ENCODE measurements at regions not wholly inside any gene's neighbourhood (a gene's known extent, or its start where the extent isn't known, plus 50 kb on each side); places are given as distances from the start of the nearest gene placed in this dataset.

DNA sequence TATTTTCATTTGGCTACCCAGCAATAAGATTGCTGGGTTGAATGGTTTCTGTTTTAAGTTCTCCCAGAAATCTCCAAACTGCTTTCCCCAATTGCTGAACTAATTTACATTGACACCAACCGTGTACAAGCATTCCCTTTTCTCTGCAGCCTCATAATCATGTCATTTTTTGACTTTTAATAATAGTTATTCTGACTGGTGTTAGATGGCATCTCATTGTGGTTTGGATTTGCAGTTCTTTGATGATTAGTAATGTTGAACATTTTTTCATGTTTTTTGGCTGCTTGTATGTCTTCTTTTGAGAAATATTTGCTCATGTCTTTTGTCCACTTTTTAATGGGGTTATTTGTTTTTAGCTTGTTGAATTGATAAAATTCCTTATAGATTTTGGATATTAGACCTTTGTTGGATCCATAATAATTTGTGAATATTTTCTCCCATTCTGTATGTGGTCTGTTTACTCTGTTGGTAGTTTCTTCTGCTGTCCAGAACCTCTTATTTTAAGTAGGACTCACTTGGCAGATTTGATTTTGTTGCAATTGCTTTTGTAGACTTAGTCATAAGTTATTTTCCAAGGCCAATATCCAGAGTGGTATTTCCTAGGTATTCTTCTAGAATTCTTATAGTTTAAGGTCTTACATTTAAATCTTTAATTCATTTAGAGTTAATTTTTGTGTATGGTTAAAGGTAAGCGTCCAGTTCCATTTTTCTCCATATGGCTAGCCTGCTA is 793.7 kb downstream of the BRINP1 start:
- no peak for TF ChIP-seq EGR2 (tag by site-specific recombination; IDR thresholded peaks at IDR 0.05; ENCODE audit: low read depth)
- TF ChIP-seq ZNF585B (tag by site-specific recombination; IDR thresholded peaks at IDR 0.05), result no peak
- TF ChIP-seq, protein P1, sequence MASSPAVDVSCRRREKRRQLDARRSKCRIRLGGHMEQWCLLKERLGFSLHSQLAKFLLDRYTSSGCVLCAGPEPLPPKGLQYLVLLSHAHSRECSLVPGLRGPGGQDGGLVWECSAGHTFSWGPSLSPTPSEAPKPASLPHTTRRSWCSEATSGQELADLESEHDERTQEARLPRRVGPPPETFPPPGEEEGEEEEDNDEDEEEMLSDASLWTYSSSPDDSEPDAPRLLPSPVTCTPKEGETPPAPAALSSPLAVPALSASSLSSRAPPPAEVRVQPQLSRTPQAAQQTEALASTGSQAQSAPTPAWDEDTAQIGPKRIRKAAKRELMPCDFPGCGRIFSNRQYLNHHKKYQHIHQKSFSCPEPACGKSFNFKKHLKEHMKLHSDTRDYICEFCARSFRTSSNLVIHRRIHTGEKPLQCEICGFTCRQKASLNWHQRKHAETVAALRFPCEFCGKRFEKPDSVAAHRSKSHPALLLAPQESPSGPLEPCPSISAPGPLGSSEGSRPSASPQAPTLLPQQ (tag by site-specific recombination; IDR thresholded peaks at IDR 0.05), result no peak
- TF ChIP-seq OSR2 (tag by site-specific recombination; IDR thresholded peaks at IDR 0.05), result no peak
- TF ChIP-seq KLF9 (tag by site-specific recombination; IDR thresholded peaks at IDR 0.05; ENCODE audit: low read depth), result no peak
- TF ChIP-seq GLI2 (tag by site-specific recombination; IDR thresholded peaks at IDR 0.05; ENCODE audit: borderline replicate concordance, low read depth), result no peak
- no peak for TF ChIP-seq ZNF610 (tag by site-specific recombination; IDR thresholded peaks at IDR 0.05; ENCODE audit: borderline replicate concordance)
- TF ChIP-seq, protein P2, sequence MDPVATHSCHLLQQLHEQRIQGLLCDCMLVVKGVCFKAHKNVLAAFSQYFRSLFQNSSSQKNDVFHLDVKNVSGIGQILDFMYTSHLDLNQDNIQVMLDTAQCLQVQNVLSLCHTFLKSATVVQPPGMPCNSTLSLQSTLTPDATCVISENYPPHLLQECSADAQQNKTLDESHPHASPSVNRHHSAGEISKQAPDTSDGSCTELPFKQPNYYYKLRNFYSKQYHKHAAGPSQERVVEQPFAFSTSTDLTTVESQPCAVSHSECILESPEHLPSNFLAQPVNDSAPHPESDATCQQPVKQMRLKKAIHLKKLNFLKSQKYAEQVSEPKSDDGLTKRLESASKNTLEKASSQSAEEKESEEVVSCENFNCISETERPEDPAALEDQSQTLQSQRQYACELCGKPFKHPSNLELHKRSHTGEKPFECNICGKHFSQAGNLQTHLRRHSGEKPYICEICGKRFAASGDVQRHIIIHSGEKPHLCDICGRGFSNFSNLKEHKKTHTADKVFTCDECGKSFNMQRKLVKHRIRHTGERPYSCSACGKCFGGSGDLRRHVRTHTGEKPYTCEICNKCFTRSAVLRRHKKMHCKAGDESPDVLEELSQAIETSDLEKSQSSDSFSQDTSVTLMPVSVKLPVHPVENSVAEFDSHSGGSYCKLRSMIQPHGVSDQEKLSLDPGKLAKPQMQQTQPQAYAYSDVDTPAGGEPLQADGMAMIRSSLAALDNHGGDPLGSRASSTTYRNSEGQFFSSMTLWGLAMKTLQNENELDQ (tag by site-specific recombination; IDR thresholded peaks at IDR 0.05; ENCODE audit: low read depth), result no peak
- TF ChIP-seq, protein P3, sequence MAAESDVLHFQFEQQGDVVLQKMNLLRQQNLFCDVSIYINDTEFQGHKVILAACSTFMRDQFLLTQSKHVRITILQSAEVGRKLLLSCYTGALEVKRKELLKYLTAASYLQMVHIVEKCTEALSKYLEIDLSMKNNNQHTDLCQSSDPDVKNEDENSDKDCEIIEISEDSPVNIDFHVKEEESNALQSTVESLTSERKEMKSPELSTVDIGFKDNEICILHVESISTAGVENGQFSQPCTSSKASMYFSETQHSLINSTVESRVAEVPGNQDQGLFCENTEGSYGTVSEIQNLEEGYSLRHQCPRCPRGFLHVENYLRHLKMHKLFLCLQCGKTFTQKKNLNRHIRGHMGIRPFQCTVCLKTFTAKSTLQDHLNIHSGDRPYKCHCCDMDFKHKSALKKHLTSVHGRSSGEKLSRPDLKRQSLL (tag by site-specific recombination; IDR thresholded peaks at IDR 0.05), result no peak
- H3K27ac ChIP-seq (ENCODE audit: extremely low read depth, low read depth, low read length), result no peak overlapping the region
- H3K4me1 ChIP-seq (ENCODE audit: control insufficient read depth, insufficient read depth, low read length), result no peaks in the 10 kb centered on the region
- ChIA-PET POLR2A (no interaction called here), CTCF (no interaction called here)
- no peaks in the 10 kb centered on the region for H3K9me3 ChIP-seq (ENCODE audit: control insufficient read depth, insufficient read depth, low read depth, low read length)
- no peaks in the 10 kb centered on the region for H3K36me3 ChIP-seq (ENCODE audit: control insufficient read depth in 2 of 2, insufficient read depth in 1 of 2, low read length in 2 of 2)
- no peak overlapping the region for H3K4me3 ChIP-seq (ENCODE audit: low read depth, low read length)

DNA sequence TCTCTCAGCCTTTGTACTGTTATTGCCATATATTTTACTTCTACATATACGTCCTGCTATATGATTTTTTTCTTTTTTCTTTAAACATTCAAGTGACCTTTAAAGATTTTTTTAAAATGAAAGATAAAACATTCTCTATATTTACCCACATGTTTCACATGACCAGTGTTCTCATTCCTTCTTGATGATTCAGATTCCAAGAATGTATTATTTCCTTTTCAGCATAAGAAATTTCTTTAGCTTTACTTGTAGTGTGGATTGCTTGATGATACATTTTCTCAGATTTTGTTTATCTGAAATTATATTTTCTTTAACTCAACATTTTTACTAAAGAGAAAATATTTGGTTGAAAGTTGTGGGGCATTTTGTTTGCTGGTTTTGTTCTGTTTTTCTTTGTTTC is 792.1 kb downstream of the BRINP1 start:
- Histone ChIP-seq H3K4me1 (ENCODE audit: control insufficient read depth, insufficient read depth, low read length) (no peaks in the 10 kb centered on the region), H3K27ac (ENCODE audit: extremely low read depth, low read depth, low read length) (no peak overlapping the region), H3K9me3 (ENCODE audit: control insufficient read depth, insufficient read depth, low read depth, low read length) (no peaks in the 10 kb centered on the region), H3K36me3 (ENCODE audit: control insufficient read depth in 2 of 2, insufficient read depth in 1 of 2, low read length in 2 of 2) (no peaks in the 10 kb centered on the region), H3K4me3 (ENCODE audit: low read depth, low read length) (no peak overlapping the region)
- ChIA-PET POLR2A (no interaction called here), CTCF (no interaction called here)
- no peak for TF ChIP-seq ZNF211 (tag by site-specific recombination; IDR thresholded peaks at IDR 0.05; ENCODE audit: low read depth)
- TF ChIP-seq HOXC10 (CRISPR knock-in tag; IDR thresholded peaks at IDR 0.05), result no peak
- no peak for TF ChIP-seq ZNF843 (tag by site-specific recombination; IDR thresholded peaks at IDR 0.05)
- TF ChIP-seq OSR2 (tag by site-specific recombination; IDR thresholded peaks at IDR 0.05), result no peak
- TF ChIP-seq ZNF169 (tag by site-specific recombination; IDR thresholded peaks at IDR 0.05), result no peak
- TF ChIP-seq SP3 (tag by site-specific recombination; IDR thresholded peaks at IDR 0.05), result no peak
- no peak for TF ChIP-seq ZNF202 (tag by site-specific recombination; IDR thresholded peaks at IDR 0.05; ENCODE audit: borderline replicate concordance)
- no peak for TF ChIP-seq ZNF530 (tag by site-specific recombination; IDR thresholded peaks at IDR 0.05; ENCODE audit: low read depth)
- TF ChIP-seq ZNF426 (tag by site-specific recombination; IDR thresholded peaks at IDR 0.05), result no peak
- TF ChIP-seq, protein P4, sequence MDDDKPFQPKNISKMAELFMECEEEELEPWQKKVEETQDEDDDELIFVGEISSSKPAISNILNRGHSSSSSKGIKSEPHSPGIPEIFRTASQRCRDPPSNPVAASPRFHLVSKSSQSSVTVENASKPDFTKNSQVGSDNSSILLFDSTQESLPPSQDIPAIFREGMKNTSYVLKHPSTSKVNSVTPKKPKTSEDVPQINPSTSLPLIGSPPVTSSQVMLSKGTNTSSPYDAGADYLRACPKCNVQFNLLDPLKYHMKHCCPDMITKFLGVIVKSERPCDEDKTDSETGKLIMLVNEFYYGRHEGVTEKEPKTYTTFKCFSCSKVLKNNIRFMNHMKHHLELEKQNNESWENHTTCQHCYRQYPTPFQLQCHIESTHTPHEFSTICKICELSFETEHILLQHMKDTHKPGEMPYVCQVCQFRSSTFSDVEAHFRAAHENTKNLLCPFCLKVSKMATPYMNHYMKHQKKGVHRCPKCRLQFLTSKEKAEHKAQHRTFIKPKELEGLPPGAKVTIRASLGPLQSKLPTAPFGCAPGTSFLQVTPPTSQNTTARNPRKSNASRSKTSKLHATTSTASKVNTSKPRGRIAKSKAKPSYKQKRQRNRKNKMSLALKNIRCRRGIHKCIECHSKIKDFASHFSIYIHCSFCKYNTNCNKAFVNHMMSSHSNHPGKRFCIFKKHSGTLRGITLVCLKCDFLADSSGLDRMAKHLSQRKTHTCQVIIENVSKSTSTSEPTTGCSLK (tag by site-specific recombination; IDR thresholded peaks at IDR 0.05), result no peak
- TF ChIP-seq, protein P5, sequence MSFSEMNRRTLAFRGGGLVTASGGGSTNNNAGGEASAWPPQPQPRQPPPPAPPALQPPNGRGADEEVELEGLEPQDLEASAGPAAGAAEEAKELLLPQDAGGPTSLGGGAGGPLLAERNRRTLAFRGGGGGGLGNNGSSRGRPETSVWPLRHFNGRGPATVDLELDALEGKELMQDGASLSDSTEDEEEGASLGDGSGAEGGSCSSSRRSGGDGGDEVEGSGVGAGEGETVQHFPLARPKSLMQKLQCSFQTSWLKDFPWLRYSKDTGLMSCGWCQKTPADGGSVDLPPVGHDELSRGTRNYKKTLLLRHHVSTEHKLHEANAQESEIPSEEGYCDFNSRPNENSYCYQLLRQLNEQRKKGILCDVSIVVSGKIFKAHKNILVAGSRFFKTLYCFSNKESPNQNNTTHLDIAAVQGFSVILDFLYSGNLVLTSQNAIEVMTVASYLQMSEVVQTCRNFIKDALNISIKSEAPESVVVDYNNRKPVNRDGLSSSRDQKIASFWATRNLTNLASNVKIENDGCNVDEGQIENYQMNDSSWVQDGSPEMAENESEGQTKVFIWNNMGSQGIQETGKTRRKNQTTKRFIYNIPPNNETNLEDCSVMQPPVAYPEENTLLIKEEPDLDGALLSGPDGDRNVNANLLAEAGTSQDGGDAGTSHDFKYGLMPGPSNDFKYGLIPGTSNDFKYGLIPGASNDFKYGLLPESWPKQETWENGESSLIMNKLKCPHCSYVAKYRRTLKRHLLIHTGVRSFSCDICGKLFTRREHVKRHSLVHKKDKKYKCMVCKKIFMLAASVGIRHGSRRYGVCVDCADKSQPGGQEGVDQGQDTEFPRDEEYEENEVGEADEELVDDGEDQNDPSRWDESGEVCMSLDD (tag by site-specific recombination; IDR thresholded peaks at IDR 0.05), result no peak
- no peak for TF ChIP-seq YY1 (tag by site-specific recombination; IDR thresholded peaks at IDR 0.05)
- TF ChIP-seq ZNF404 (tag by site-specific recombination; IDR thresholded peaks at IDR 0.05), result no peak
- no peak for TF ChIP-seq ZNF274 (IDR thresholded peaks at IDR 0.05; ENCODE audit: low read length)
- no peak for TF ChIP-seq ZNF274 (tag by site-specific recombination; IDR thresholded peaks at IDR 0.05; ENCODE audit: borderline replicate concordance)

Measured in HEK293 (cell line).